Dedifferentiated amniotic fluid mesenchymal stem cell (primary cell): ENCODE measurements at regions not wholly inside any gene's neighbourhood (a gene's known extent, or its start where the extent isn't known, plus 50 kb on each side); places are given as distances from the start of the nearest gene placed in this dataset.
"Not testable (repeated sequence)": the region's sequence is repeated elsewhere in the genome, so short reads cannot be mapped to it uniquely, and the experiment has no call there.

Experiments used
- DNase-seq: peaks from one replicate; pipeline ENCODE4 v3.0.0-alpha.2; 2016; ENCODE audit errors: extremely low spot score

- DNase-seq: no peak
Measured at GRCh38 chr9:31390403-31391025, 993.9 kb upstream of the ACO1 start.

- DNase-seq: no peak
Measured at GRCh38 chr9:31393240-31393639, 991.2 kb upstream of the ACO1 start.

DNA sequence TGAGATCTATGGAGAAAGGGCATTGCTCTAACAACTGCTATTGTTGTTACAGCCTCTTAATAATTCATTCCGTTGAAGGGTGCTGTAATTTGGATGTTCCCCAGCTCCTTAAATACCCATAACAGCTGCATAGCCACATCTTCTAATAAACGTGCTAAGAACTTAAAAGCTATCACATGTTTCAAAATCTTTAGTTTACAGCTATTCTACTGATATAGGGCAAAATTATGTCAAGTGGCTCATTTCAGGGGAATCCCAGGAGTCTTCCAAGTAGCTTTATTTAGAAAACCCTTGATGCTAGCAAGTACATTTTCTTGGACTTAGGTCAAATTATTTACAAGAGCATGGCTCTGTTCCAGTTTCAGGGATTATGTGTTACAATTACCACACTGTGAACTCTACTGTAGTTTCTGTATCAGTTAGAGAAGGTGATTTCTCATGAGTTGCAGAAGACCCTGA lies 990.4 kb upstream of the ACO1 start:
- DNase-seq: no peak

DNA sequence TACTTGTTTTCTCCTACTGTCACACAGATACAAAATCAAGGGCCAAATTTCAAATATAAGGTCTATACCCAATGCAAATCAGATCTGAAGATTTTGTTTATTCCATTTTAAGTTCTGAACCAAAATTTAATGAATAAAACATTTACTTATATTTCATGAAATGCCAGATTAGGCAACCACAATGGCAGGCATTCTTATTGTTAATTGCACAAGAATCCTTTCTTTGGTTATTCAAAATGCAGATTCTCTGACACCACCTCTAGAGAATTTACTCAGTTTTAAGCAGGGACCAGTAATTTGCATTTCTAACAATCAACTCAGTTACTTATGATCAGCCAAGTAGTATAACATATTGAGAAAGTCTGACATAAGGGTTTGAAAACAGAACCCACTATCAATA lies 972.4 kb upstream of the ACO1 start:
- no peak for DNase-seq

- DNase-seq: no peak
Measured at GRCh38 chr9:31415164-31415563, 969.3 kb upstream of the ACO1 start.

DNA sequence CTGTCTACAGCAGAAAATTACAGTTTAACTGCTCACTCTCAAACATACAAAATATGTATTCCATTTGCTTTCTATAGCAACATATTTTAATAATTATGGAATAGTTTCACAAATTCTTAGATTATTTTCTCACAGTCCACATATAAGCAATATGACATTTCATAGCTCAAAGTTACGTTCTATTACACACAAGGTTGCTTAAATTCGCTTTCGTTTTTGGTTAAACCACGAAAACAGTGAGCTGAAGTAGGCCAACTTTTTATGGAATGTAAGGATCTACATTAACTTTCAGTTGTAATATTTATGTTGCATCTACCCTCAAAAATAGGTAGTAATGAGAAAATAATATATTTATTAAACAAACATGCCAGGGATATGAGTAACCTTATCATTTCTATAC lies 966.0 kb upstream of the ACO1 start:
- DNase-seq: no peak

DNA sequence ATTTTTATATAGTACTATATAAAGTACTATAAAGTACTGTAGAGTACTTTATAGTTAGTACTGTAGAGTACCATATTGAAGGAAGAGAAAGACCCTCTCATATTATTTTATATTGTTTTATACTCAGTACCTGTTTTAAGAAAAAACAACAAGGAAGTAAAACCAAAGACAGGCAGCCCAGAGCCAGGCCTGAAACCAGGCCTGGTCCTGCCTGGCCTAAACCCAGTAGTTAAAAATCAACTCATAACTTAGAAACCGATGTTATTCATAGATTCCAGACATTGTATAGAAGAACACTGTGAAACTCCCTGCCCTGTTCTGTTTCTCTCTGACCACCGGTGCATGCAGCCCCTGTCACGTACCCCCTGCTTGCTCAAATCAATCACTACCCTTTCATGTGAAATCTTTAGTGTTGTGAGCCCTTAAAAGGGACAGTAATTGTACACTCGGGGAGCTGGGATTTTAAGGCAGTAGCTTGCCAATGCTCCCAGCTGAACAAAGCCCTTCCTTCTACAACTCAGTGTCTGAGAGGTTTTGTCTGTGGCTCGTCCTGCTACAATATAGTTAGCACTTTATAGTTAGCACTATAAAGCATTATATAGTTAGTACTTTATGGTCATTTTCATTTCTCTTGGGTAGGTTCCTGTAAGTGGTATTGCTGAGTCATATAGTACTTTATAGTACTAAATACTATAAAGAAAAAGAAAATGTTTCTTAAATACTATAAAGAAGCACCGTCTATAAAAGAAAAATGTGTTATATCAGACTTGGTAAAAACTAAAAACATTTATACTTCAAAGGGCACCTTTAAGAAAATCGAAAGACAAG lies 940.6 kb upstream of the ACO1 start:
- not testable (repeated sequence) for DNase-seq

DNA sequence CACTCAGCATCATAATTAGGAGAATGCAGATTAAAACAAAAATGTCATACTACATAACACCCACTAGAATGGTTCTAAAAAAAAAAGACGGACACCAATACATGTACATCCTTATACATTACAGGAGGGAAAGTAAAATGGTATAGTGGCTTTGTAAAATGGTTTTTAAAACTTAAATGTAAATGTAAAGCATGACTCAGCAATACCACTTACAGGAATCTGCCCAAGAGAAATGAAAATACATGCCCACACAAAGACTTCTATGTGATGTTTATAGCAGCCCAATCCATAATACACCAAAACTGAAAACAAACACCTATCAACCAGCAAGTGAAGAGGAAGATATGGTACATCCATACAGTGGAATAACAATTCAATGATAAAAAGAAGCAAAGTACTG lies 939.1 kb upstream of the ACO1 start:
- no peak for DNase-seq

DNA sequence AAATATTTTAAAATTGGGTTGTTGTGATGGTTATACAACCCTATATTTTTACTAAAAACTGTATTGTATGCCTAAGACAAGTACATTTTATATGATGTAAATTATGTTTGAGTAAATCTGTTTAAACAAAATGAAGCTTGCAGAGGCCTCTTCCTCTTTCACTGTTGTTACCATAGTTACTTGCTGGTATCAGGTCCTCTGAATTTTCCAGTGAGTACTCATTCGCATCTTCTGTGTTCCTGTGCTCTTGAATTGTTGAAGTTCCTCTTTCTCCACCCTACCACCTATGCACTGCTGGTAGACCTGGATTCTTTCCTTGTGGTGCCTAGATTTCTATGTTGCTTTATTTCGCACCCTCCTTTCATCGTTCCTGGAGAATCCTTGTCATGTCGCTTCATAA lies 938.5 kb upstream of the ACO1 start:
- DNase-seq: no peak

GRCh38 chr9:31467075-31467474 lies 917.4 kb upstream of the ACO1 start:
- no peak for DNase-seq

DNA sequence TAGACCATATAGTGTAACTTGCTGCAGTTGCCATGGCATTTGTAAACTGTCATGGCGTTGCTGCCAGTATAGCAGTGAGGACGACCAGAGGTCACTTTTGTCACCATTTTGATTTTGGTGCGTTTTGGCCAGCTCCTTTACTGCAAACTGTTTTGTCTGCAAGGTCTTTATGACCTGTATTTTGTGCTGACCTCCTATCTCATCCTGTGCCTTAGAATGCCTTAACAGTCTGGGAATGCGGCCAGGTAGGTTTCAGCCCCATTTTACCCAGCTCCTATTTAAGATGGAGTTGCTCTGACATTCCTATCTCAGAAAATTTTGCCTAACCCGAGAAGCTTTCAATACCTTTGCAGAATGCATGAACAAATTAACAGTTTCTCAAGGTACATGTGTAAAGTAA lies 914.4 kb upstream of the ACO1 start:
- no peak for DNase-seq

GRCh38 chr9:31471010-31471409 lies 913.4 kb upstream of the ACO1 start:
- no peak for DNase-seq

DNA sequence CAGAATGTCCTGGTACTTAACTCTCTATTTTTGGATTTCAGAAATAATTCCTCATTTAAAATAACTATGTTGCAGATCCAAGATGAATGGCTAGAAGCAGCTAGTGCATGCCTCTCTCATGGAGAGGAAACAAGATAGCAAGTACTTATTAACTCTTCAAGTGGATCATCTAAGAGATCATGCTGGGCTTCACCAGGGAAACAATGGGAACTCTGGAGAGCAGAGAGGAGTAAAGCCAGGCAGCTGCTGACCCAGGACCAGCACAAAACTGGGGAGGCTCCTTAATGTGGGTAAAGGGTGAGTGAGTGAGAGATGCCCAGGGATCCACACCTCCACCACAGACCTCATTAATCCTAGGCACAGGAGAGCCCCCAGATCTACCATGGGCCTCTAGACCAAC lies 897.8 kb upstream of the ACO1 start:
- no peak for DNase-seq

DNA sequence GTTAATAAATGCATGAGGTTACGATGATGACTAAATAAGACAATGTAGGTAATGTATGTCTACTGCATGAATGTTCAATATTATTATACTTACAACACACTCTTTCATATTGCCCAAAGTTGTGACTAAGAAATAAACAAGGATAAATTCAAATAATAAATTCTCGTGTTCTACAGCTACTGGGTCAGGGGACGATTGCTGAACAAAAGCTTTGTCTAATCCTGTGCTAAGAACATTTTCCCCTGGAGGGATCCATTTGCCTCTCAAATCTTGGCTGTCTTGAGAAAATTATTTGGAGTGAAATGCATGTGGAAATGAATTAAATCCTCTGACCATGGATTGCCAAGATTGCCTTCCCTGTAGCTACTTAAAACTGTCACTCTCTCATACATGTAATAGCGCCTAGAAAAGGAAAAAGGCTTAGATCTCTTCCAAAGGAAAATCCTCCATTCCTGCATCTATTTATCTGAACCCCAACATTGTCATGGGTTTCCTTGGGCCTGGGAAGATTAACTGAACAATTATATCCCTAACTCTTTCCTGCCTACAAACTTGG lies 893.8 kb upstream of the ACO1 start:
- no peak for DNase-seq

DNA sequence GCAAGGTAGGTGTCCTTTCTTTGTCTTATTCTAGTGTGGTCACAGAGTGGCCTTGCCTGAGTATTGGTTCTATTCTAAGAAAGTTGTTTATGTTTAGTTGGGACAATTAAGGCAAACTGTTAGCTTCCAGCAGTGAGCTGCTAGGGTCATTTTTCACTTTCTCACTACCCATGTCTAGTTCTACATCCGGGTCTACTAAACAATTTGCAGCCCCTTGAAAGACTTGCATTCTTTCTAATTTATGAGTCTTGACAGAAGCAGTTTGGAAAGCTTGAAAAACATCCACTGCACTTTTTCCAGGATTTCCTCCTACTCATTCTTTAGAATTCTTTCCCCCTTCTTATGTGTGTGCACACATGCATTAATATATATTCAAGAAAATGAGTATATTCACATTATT lies 892.2 kb upstream of the ACO1 start:
- no peak for DNase-seq

- no peak for DNase-seq
Measured at GRCh38 chr9:31500422-31500821, 884.0 kb upstream of the ACO1 start.

DNA sequence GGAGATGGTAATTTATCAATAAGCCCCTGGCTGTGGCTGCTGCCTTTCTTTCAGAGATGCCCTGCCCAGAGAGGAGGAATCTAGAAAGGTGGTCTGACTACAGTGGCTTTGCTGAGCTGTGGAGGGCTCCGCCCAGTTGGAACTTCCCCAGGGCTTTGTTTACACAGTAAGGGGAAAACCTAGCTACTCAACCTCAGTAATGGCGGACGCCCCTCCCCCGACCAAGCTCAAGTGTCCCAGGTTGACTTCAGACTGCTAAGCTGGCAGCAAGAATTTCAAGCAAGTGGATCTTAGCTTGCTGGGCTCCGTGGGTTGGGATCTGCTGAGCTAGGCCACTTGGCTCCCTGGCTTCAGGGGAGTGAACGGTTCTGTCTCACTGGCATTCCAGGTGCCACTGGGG lies 865.4 kb upstream of the ACO1 start:
- DNase-seq: no peak

GRCh38 chr9:31519424-31519823 lies 865.0 kb upstream of the ACO1 start:
- DNase-seq: no peak

DNA sequence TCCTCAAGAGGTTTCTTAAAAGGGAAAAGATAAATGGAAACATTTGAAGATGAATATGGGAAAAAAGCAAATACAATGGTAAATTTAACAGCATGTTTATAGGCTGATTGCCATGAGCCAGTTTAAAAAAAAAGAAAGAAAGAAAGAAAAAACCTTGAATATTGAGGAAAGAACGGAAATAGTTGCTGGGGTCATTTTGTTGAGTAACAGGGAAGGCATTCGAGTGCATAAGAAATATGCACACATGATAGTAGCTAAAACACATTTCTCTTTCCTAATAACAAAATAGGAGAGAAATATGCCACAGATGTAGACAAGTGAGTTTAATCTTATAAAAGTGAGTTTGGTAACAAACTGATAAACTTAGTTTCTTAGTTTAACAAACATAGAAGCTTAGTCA lies 864.6 kb upstream of the ACO1 start:
- peak; percentile 16 for DNase-seq

- no peak for DNase-seq
Measured at GRCh38 chr9:31520301-31521085, 864.0 kb upstream of the ACO1 start.

GRCh38 chr9:31535651-31536050 lies 848.8 kb upstream of the ACO1 start:
- peak; percentile 24 for DNase-seq

- DNase-seq: no peak
Measured at GRCh38 chr9:31536471-31536870, 848.0 kb upstream of the ACO1 start.
